RKO (cell line): ENCODE measurements at regions not wholly inside any gene's neighbourhood (a gene's known extent, or its start where the extent isn't known, plus 50 kb on each side); places are given as distances from the start of the nearest gene placed in this dataset.

Source experiments
- DNase-seq: peaks from one replicate; pipeline ENCODE4 v3.0.0-alpha.2; 2016; ENCODE audit warnings: low spot score

- no peak for DNase-seq
Measured at GRCh38 chr11:91955206-91955605, 269.4 kb upstream of the FAT3 start.

GRCh38 chr11:91952056-91952455 is 272.6 kb upstream of the FAT3 start:
- DNase-seq: no peak

GRCh38 chr11:91947215-91947820 is 277.3 kb upstream of the FAT3 start:
- DNase-seq: no peak

GRCh38 chr11:91946397-91946951 is 278.1 kb upstream of the FAT3 start:
- no peak for DNase-seq

- no peak for DNase-seq
Measured at GRCh38 chr11:91935120-91935519, 289.5 kb upstream of the FAT3 start.

DNA sequence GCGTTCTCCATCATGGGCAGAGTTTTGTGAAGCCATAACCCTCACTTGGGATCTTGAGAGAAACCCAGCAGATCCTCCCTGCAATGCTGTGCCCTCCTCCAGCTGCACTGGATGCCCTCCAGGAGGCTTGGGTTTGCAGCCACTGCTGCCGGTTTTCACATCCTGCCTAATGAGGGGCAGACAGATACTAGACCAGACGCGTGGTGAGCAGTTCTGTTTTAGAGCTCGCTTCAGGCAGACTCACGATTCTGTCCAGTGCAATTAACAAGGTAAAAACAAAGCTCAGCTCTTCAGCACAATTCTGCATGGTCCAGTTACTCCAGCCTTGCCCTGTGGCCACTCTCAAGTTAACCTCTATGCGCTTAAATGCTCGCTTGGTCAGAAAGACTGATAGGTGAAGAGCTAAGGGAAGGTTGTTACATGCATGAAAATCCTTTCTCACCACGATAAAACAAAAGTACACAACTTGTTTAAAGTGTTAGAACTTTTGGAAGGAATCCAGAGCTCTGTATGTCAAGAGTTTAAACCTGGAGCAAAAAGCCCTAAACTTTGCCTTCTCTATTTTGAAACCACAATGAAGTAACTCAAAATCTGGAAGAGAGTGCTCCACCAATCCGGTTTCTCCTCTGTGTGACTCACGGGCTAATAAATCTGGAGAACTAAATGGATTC is 292.3 kb upstream of the FAT3 start:
- no peak for DNase-seq

GRCh38 chr11:91927448-91927847 is 297.2 kb upstream of the FAT3 start:
- DNase-seq: no peak

DNA sequence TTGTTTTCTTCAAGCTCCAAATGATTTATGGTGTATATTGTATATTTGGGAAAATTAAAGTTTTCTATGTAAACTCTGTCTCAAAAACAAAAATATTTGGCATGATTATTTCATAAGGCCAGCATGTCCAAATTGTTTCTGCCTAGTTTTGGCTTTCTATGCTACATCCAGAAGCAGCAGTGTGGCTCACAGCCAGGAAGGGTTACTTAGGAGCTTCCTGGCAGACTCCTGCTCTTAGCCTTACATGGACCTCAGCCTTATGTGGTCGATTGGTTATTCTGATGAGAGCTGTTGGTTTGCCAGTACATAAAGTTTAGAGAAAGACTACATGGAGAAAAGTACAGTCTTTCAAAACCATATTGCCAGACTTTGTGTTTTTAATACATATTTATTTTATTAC is 297.7 kb upstream of the FAT3 start:
- no peak for DNase-seq

GRCh38 chr11:91922846-91923245 is 301.8 kb upstream of the FAT3 start:
- DNase-seq: no peak

DNA sequence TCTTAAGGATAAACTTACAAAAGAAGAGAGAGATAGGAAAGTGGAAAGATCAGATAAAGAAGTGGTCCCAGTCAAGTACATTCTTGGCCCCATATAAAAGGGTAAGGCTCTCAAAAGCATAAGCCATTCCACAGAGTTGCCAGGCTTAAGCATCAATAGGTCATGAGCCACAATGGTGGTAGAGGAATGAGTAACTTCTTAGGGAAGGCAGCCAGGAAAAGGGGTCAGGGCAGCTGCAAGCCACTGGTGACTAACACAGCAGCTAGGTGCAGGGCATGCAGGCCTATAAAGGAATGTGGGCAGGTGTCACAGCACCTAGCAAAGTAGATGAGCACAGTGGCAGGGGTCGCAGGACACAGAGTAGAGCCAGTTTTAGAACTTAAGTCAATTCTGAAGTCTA is 302.6 kb upstream of the FAT3 start:
- DNase-seq: no peak

DNA sequence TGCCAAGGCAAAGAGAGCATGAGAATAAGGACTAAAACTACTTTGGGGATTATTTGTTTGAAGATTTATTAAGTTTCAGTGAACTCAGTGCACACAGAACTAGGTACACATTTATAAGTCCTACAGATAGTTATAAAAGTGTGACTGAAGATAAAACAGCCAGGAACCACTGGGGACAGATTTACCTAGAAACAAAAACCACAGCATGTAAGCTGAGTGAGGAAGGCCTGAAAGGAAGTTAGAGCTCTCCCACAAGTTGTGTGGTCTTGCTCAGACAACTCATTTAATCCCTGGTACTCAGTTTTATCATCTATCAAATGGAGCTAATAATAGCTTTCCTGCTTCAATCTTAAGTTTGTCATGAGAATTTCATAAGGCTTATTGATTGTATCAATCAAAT is 311.2 kb upstream of the FAT3 start:
- DNase-seq: no peak

DNA sequence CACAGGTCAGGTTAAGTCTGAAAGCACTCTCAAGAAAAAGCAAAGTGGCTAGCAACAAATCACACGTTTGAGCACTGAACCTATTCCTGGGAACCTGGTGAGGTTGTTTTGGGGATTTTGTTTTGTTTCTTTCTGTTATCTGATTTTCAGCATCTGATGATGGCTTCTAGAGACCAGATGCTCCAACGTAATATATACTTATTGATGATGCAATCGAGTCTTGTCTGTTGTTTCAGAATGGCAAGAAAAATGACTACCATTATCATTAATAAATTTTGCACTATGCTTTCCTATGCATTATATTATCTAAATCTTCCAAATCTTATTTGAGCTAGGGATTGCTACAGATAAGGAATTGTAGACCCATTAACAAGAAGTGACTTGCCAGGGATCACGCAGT is 312.3 kb upstream of the FAT3 start:
- no peak for DNase-seq

GRCh38 chr11:91906871-91907624 is 317.6 kb upstream of the FAT3 start:
- no peak for DNase-seq

GRCh38 chr11:91904792-91905785 is 319.5 kb upstream of the FAT3 start:
- no peak for DNase-seq

DNA sequence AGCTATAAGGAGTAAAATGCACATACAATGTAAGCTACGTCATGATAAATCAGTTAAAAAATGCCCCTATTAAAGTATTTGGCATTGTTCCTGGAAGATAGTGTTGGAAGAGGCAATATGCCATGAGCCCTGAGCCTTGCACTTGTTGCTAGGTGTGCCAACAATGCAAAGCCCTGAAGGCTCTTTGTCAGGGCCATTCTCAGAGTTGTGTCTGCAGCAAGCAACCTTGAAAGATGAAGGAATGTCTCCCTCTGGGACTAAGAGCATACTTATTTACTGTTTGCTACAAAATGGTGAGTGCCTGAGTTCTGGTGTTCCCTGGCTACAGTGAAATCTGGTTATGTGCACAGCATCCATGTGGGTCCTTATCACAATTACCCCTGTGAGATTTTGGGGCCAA is 322.3 kb upstream of the FAT3 start:
- no peak for DNase-seq

DNA sequence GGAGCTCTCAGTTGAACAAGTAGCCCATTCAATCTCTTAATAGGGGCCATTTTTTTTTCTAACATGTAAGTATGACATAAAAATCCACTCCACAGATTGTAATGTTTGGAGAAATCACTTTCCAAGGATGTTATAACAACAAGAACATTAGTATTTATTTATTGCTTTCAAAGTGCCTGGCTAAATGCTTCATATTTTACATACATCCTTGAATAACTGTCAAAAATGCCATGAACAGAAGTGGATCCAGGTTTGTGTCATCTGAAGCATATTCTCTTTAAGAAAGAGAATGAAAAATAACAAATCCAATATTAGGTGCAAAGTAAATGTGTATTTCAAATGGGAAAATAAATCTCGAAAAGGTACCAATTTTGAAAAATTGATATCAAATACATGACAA is 344.0 kb upstream of the FAT3 start:
- DNase-seq: no peak

DNA sequence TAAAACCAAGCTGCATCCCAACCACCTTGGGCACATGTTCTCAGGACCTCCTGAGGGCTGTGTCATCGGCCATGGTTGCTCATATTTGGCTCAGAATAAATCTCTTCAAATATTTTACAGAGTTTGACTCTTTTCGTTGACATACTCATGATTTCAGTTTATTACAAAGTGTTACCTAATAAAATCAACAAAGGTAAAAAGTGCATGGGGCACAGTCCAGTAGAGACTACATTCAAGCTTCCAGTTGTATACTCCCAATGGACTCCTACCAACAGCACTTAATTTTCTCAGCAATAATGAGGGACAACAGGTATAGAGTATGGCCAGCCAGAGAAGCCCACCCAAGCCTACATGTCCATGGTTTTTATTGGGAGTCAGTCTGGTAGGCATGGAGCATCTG is 347.9 kb upstream of the FAT3 start:
- DNase-seq: no peak

GRCh38 chr11:91872243-91872642 is 352.4 kb upstream of the FAT3 start:
- DNase-seq: no peak

- peak; percentile 26 for DNase-seq
Measured at GRCh38 chr11:91871791-91872190, 352.8 kb upstream of the FAT3 start.

GRCh38 chr11:91871048-91871447 is 353.6 kb upstream of the FAT3 start:
- DNase-seq: no peak

DNA sequence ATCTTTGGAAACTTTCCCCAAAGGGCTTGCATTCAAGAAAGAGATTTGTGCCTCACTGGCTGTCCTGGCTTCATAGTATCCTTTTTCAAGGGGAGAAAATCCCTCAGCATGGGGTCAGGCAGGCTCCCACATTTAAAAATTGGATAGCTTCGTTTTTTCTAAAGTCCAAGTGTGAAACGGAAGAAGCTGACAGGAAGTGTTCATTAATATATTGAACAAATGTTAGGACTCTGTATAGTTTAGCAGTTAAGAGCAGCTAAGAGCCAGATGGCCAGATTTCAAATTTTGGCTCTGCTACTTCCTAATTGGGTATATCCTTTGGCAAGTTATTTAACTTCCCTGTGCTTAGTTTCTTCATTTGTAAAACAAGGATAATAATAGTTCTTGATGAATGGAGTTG is 354.9 kb upstream of the FAT3 start:
- DNase-seq: no peak

DNA sequence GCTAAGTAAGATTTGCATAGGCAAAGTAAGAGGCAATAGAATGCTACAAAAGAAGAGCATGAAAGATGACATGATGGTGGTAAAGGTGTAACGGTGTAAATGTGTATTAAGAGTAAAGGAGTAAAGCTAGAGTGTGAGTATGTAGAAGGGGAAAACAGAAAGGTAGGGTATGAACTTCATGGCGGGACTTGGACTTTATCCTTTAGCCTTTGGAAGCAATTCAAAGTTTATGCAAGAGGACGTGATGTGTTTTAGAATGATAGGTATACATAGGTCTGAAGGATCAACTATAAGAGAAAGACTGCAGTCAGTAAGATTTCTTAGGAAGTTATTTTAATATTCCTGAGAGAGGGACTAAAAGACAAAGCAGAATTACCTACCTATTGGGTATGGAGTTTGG is 358.0 kb upstream of the FAT3 start:
- no peak for DNase-seq
